ENCODE measurements at regions not wholly inside any gene's neighbourhood (a gene's known extent, or its start where the extent isn't known, plus 50 kb on each side); places are given as distances from the start of the nearest gene placed in this dataset.

DNA sequence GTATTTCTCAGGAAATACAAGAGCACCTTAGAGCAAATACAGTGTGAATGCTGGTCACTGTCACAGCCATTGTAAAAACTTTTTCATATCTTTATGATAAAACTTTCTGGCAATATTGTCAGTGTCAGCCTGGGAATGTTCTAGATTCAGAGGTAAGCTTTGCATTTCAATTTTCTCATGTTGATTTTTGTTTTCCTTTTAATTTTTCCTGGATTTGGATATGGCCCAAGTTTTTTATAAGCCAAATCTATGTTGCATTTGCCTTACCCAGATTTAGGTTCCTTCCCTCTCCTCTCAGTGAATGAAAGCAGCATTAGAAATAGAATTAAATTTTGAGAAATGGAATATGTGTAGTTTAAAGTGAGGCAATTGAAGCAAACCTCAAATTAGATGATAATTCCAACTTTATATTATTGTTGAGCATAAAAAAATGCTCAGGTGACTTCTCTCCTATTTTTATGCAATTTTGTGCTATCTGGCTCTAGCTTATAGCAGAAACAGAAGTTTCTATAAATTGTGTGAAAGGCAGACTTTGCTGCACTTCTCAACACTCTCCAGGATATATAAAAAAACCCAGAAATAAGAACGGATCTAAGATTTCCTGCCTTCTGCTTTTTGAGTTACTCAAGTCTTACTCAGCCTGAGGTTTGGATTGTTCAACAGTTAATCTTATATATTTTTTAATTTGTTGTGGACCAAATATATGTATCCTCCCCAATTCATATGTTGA is 368.2 kb upstream of the PRICKLE1 start:
- Histone ChIP-seq H3K9me3 (no peaks in the 10 kb centered on the region), H3K36me3 (no peaks in the 10 kb centered on the region), H3K4me3 (no peak overlapping the region), H3K9ac (ENCODE audit: low read depth in 2 of 2, low read length in 2 of 2) (no peak overlapping the region), H3K27me3 (no peaks in the 10 kb centered on the region), H3K27ac (no peak overlapping the region), H3K4me1 (no peaks in the 10 kb centered on the region)
- DNase-seq = no peak
- intact Hi-C loops (cut with DNase I) = no loop called here
- no peak for TF ChIP-seq CTCF (IDR thresholded peaks at IDR 0.05)

- no peak for TF ChIP-seq CTCF (IDR thresholded peaks at IDR 0.05)
- no peak overlapping the region for H3K27ac ChIP-seq
Observed at GRCh38 chr12:42957136-42957535, 367.6 kb upstream of the PRICKLE1 start.

GRCh38 chr12:42953021-42953420 is 363.5 kb upstream of the PRICKLE1 start:
- H3K36me3 ChIP-seq = no peaks in the 10 kb centered on the region
- no peaks in the 10 kb centered on the region for H3K27me3 ChIP-seq
- DNase-seq = no peak
- H3K9me3 ChIP-seq = no peaks in the 10 kb centered on the region
- no peak overlapping the region for H3K27ac ChIP-seq
- intact Hi-C loops (cut with DNase I) = no loop called here
- no peak overlapping the region for H3K4me3 ChIP-seq
- H3K4me1 ChIP-seq = no peaks in the 10 kb centered on the region
- TF ChIP-seq CTCF (IDR thresholded peaks at IDR 0.05) = no peak
- no peak overlapping the region for H3K9ac ChIP-seq (ENCODE audit: low read depth in 2 of 2, low read length in 2 of 2)

More at GRCh38 chr12:42957136-42957535, 367.6 kb upstream of the PRICKLE1 start:
- no peak overlapping the region for H3K4me3 ChIP-seq
- intact Hi-C loops (cut with DNase I) = no loop called here
- H3K4me1 ChIP-seq = no peaks in the 10 kb centered on the region
- H3K27me3 ChIP-seq = no peaks in the 10 kb centered on the region
- H3K9me3 ChIP-seq = no peaks in the 10 kb centered on the region
- DNase-seq = no peak
- no peak overlapping the region for H3K9ac ChIP-seq (ENCODE audit: low read depth in 2 of 2, low read length in 2 of 2)
- no peaks in the 10 kb centered on the region for H3K36me3 ChIP-seq

GRCh38 chr12:42946871-42947381 is 357.4 kb upstream of the PRICKLE1 start:
- TF ChIP-seq CTCF (IDR thresholded peaks at IDR 0.05) = no peak

DNA sequence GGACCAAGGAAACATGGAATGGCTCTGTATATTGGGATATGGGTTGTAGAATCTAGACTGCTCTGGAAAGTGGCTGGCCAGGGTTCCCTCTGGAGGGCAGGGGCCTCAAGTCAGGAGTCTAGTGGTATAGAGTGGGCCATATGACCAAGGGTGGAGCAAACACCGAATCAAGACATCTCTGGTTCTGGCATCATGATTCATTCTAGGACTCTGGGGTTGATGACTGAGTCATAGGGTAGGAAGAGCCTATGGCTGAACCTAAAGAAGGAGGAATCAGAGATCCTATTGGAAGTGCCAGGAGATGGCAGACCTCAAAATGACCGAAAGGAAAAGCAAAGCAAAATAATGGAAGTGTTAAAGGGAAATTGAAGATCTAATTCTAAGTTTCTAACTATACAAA is 356.4 kb upstream of the PRICKLE1 start:
- Histone ChIP-seq H3K27me3 (no peaks in the 10 kb centered on the region), H3K27ac (no peak overlapping the region), H3K4me3 (no peak overlapping the region), H3K9ac (ENCODE audit: low read depth in 2 of 2, low read length in 2 of 2) (no peak overlapping the region), H3K9me3 (no peaks in the 10 kb centered on the region), H3K36me3 (no peaks in the 10 kb centered on the region), H3K4me1 (no peaks in the 10 kb centered on the region)
- intact Hi-C loops (cut with DNase I) = no loop called here
- no peak for TF ChIP-seq CTCF (IDR thresholded peaks at IDR 0.05)
- no peak for DNase-seq

More at GRCh38 chr12:42946871-42947381, 357.4 kb upstream of the PRICKLE1 start:
- Histone ChIP-seq H3K4me1 (no peaks in the 10 kb centered on the region), H3K9me3 (no peaks in the 10 kb centered on the region), H3K4me3 (no peak overlapping the region), H3K36me3 (no peaks in the 10 kb centered on the region), H3K27me3 (no peaks in the 10 kb centered on the region), H3K27ac (no peak overlapping the region), H3K9ac (ENCODE audit: low read depth in 2 of 2, low read length in 2 of 2) (no peak overlapping the region)
- DNase-seq = no peak
- intact Hi-C loops (cut with DNase I) = no loop called here
